ENCODE measurements at regions not wholly inside any gene's neighbourhood (a gene's known extent, or its start where the extent isn't known, plus 50 kb on each side); places are given as distances from the start of the nearest gene placed in this dataset.

- DNase-seq (ENCODE audit: low read depth), result no peak
Measured at GRCh38 chr4:1542516-1543320, 136.5 kb upstream of the NKX1-1 start.

GRCh38 chr4:1542226-1542490, 135.9 kb upstream of the NKX1-1 start:
- no peak for DNase-seq (ENCODE audit: low read depth)

DNA sequence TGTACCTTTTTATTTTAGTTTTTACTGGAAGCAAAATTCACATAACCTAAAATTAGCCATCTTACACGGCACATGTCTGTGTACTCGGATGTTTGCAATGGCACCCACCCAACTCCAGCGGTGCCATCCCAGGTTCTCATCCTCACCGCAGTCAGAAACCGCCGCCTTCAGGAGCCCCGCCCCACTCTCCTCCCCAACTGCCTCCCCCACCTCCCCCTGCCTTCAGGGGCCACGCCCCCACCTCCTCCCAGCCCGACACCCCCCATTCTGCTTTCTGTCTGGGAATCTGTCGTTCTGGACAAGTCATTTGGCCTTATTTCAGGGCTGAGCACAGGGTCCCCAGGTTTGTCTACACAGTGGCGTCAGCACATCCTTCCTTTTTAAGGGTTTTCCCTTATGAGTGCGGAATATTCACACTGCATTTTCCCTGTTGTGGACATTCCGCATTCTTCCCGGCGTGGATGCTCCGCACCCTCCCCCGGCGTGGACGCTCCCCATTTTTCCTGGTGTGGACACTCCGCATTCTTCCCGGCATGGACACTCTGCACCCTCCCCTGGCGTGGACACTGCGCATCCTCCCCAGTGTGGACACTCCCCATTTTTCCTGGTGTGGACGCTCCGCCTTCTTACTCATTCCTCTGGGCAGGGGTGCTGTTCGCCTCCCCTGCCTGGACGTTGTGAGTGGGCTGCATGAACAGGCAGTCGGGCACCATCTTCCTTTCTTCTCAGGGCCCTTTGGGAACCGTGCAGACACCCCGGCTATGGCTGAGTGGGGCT, 135.4 kb upstream of the NKX1-1 start:
- no peak for DNase-seq (ENCODE audit: low read depth)

GRCh38 chr4:1540601-1541375, 134.5 kb upstream of the NKX1-1 start:
- no peak for DNase-seq (ENCODE audit: low read depth)

DNA sequence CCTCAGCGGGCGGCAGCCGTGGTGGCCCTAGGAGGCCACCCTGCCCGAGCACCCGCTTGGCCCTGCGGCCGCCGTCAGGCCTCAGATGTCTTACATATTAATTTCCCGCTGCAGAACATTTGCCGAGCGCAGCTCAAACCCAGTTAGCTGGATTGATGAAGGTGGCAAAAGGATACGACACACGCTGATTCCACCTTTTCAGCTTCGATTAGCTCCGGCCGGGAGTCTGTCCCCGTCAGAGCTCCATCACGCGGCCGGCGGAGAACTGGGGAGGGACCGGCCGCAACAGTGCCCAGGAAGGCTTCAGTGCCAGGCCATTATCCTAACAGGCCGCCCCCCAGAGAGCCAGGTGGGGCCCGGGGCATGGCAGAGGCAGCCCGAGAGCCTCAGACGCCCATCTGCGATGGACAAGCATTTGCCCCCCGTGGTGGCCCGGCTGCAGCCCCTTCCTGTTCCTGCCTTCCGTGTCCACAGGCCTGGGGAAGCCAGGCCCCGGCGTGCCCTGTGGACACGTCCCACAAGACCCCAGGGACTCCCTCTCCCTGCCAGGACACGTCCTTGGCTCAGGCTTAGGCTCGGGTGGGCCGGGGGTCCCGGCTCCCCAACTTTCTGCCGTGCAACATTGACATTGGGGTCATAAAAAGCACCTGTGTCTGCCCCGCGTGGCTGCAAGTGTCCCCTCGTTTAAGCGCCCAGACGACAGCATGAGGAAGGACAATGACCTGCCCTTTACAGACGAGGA, 133.8 kb upstream of the NKX1-1 start:
- DNase-seq (ENCODE audit: low read depth), result no peak

- DNase-seq (ENCODE audit: low read depth), result no peak
Measured at GRCh38 chr4:1538941-1539772, 132.9 kb upstream of the NKX1-1 start.

DNA sequence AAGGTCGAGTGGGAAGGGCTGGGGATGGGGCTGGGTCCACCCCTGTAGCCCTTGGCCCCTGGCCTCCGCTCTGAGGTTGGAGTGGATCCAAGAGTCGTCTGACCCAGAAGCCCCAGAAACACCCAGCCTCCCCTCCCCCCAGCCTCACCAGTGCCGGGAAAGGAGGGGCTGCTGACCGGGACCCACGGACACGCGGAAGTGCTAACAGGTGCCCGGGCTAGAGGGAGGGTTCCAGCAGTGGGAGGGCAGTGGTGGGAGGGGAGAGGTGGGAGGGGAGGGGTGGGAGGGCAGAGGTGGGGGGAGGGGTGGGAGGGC, 131.8 kb upstream of the NKX1-1 start:
- DNase-seq (ENCODE audit: low read depth), result no peak

GRCh38 chr4:1537410-1538095, 131.3 kb upstream of the NKX1-1 start:
- DNase-seq (ENCODE audit: low read depth), result no peak

DNA sequence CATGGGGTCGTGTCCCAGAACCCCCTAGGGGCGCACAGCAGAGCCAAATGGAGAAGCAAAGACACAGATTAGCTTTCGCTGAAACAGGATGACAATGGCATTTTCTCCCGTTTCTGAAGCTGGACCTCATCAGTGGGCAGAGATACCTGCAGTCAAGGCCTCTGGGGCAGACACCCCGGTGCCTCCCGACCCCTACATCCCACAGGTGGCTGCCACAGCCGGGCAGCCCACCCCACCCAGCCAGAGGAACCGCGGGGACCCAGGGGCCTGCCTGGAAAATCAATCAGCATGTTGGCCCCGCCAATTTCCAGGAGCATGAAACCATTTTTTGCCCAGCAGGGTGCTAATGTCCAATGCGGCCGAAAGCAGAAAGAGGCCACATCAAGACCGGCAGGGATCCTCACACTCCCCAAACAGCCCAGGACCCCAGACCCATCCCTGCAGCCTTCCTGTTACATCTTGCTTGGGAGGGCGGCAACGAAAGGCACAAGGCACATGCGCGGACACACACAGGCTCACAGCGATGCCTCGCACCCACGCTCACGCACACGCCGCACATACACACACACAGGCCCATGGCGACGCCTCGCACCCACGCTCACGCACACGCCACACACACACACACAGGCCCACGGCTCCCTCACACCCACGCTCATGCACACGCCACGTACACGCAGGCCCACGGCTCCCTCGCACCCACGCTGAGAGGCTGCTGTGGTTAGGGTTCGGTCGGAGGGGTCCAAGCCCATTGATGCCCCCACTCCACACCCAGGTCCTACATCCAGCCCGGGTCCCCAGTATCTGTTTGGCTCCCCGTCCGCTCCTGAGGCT, 130.6 kb upstream of the NKX1-1 start:
- DNase-seq (ENCODE audit: low read depth), result no peak

GRCh38 chr4:1535926-1536578, 129.8 kb upstream of the NKX1-1 start:
- no peak for DNase-seq (ENCODE audit: low read depth)

DNA sequence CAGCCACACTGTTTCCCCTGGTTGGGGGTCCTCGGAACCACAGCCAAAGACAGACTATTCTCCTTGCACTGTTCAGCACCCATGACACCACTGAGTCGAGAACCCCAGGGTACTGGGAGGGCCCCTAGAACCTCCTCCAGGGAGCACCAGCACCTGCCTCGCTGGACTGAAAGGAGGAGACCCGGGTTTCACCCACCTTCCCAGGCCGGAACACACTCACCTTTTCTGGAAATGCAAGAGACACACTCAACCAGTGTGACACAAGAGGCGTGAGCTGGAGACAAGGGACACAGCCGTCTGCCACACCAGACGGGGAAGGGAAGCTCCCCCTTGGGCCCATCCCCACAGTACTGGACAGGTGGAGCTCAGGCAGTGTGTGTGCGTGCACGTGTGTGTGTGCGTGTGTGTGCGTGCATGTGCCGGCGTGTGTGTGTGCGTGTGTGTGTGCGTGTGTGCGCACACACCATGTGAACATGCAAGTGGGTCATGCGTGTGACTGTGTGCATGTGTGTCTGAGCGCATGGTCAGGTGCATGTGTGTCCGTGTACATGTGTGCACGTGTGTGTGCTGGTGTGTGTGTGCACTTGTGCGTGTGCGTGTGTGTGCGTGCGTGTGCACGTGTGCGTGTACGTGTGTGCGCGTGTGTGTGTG, 128.8 kb upstream of the NKX1-1 start:
- DNase-seq (ENCODE audit: low read depth), result no peak

DNA sequence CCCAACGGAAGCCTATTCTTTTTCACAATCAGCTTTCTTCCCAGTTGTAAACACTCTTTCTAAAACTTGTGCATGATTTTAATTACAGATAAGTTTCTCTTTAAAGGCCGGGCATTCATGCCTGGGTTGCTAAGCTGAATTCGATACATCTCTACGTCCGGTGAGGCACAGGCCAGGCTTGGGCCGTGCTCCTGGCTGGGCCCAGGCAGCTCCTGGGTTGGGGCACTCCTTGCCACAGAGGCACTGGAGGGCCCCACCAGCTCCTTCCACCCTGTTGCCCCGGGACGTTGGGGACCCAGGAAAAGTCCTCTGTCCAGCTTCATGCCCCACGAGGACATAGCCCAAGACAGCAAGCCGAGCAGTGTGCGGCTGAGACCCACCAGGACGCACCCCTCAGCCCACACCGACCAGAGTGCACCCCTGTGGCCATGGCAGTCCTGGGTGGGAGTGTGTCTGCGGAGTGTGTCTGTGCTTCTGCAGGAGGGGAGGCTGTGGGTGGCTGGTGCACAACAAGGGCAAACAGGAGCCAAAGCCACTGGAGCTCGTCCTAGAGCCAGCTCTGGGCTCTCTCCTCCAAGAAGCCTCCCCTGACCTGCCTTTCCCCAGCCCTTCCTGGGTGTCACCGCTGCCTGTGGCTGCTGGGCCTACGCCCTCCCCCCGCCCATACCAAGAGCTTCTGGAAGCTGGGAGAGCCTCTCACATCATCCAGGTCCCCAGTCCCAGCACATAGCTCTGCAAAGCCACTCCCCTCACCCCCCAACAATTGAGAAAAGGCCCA, 128.0 kb upstream of the NKX1-1 start:
- no peak for DNase-seq (ENCODE audit: low read depth)

GRCh38 chr4:1533501-1534064, 127.3 kb upstream of the NKX1-1 start:
- no peak for DNase-seq (ENCODE audit: low read depth)

- DNase-seq (ENCODE audit: low read depth), result no peak
Measured at GRCh38 chr4:1532549-1533395, 126.5 kb upstream of the NKX1-1 start.

GRCh38 chr4:1531683-1532548, 125.7 kb upstream of the NKX1-1 start:
- DNase-seq (ENCODE audit: low read depth), result no peak

DNA sequence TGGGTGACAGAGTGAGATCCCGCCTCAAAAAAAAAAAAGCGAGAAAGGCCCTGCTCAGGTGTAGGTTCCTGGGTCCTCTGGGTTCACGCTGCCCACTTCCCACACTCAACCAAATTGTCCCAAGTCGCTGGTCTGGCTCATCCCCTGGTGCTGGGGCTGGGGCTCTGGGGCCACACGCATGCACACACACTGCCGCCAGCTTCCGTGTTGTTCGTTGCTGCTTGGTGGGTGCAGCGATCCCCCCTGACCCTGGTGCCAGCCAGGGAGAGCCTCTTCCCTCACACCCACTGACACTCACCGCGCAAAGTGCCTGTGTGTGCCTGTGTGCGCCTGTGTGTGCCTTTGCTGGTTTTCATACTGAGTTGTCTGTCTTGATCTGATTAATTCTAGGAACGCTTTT, 124.1 kb upstream of the NKX1-1 start:
- DNase-seq (ENCODE audit: low read depth), result no peak

All from activated gamma-delta T cell treated with anti-CD3 and anti-CD28 coated beads, Interleukin-2, amount 50 U/mL, for 16 hours (primary cell).